A549 (cell line): ENCODE measurements at regions not wholly inside any gene's neighbourhood (a gene's known extent, or its start where the extent isn't known, plus 50 kb on each side); places are given as distances from the start of the nearest gene placed in this dataset.

Source experiments
- ATAC-seq, 2 experiments: fragments of 200-7000 bp in 1 of 2; fragments of >200 bp in 1 of 2; cut with Nextera tagmentation in 1 of 2; cut with Tn5 transposase in 1 of 2; 3 replicates each; pipeline versions ENCODE4 v1.8.0 to v1.9.1; 2018 to 2020; ENCODE audit warnings: mild to moderate bottlenecking in 1 of 2, moderate library complexity in 1 of 2
- CTCF ChIA-PET: fragments of 300-600 bp; sonication (Branson Sonifier 250); formaldehyde crosslinking; extraction: SDS; loops from one replicate; lab custom pipeline; 2021; ENCODE audit warnings: antibody characterized with exemption, inconsistent platforms; lab: Yijun Ruan, JAX
- POLR2A ChIA-PET: fragments of 350-600 bp; formaldehyde crosslinking; extraction: SDS; loops from one replicate; lab custom pipeline; 2021; ENCODE audit warnings: antibody characterized with exemption, inconsistent platforms; lab: Yijun Ruan, JAX
- DNase-seq, 2 experiments: peaks; one replicate each; pipeline versions ENCODE4 v3.0.0 to v3.0.0-alpha.2; 2011 to 2016; ENCODE audit warnings: low read depth in 1 of 2, low spot score in 1 of 2
- FAIRE-seq: peaks from 2 replicates; lab custom pipeline; 2011; peaks lifted over from hg19 to GRCh38; lab: Jason Lieb, UNC
- H3K27ac ChIP-seq, 2 experiments: fragments of >200 bp; sonication (Bioruptor Twin); formaldehyde crosslinking; 3 replicates each; pipeline ENCODE4 v1.5.1; 2016 to 2017
- H3K4me1 ChIP-seq: fragments of >200 bp; sonication (Bioruptor Twin); formaldehyde crosslinking; 3 replicates; pipeline ENCODE4 v1.6.1; 2016
- H3K4me2 ChIP-seq: fragments of >200 bp; sonication (Bioruptor Twin); formaldehyde crosslinking; 3 replicates; pipeline ENCODE4 v1.6.1; 2016
- H3K4me3 ChIP-seq: fragments of >200 bp; sonication (Bioruptor Twin); formaldehyde crosslinking; 3 replicates; pipeline ENCODE4 v1.5.1; 2016
- H3K9me3 ChIP-seq: fragments of >200 bp; sonication (Bioruptor Twin); formaldehyde crosslinking; 3 replicates; pipeline ENCODE4 v1.6.1; 2016
- CBX2 ChIP-seq: fragments of 200-600 bp; sonication (generic); IDR thresholded peaks from 2 replicates; pipeline ENCODE4 v1.6.1; 2016; ENCODE audit warnings: low read depth, mild to moderate bottlenecking, borderline replicate concordance
- CBX8 ChIP-seq: fragments of 200-600 bp; sonication (generic); IDR thresholded peaks from 2 replicates; pipeline ENCODE4 v1.6.1; 2016
- E2F6 ChIP-seq: IDR thresholded peaks from 2 replicates; pipeline ENCODE4 v1.6.1; 2012; ENCODE audit warnings: low read depth, borderline replicate concordance
- FOSB ChIP-seq: fragments of 250-450 bp; sonication (Bioruptor Pico); IDR thresholded peaks from 2 replicates; pipeline ENCODE4 v1.5.0; 2020; ENCODE audit warnings: mild to moderate bottlenecking, moderate library complexity
- FOSL2 ChIP-seq, 2 experiments: fragments of 450-650 bp in 1 of 2; fragments of >200 bp in 1 of 2; sonication (Bioruptor Twin) in 1 of 2; formaldehyde crosslinking; IDR thresholded peaks; 2 replicates each; pipeline versions ENCODE4 v1.5.0 to v1.6.1; 2016 to 2020; ENCODE audit warnings: mild to moderate bottlenecking in 1 of 2, moderate library complexity in 1 of 2
- HDAC2 ChIP-seq: fragments of 200-600 bp; sonication (generic); IDR thresholded peaks from 2 replicates; pipeline ENCODE4 v1.6.1; 2016
- HEYL ChIP-seq: fragments of 250-450 bp; sonication (Bioruptor Pico); IDR thresholded peaks from 2 replicates; pipeline ENCODE4 v1.8.0; 2021; ENCODE audit warnings: mild to moderate bottlenecking, moderate library complexity
- HMGXB4 ChIP-seq: fragments of 250-450 bp; sonication (Bioruptor Pico); IDR thresholded peaks from 2 replicates; pipeline ENCODE4 v1.5.0; 2021; ENCODE audit warnings: mild to moderate bottlenecking, moderate library complexity, borderline replicate concordance
- HOXA7 ChIP-seq: fragments of 250-450 bp; sonication (Bioruptor Pico); IDR thresholded peaks from 2 replicates; pipeline ENCODE4 v1.5.0; 2020; ENCODE audit warnings: mild to moderate bottlenecking, moderate library complexity
- HOXB13 ChIP-seq: fragments of 250-450 bp; sonication (Bioruptor Pico); IDR thresholded peaks from 2 replicates; pipeline ENCODE4 v1.5.0; 2020; ENCODE audit warnings: low read depth, mild to moderate bottlenecking, moderate library complexity
- JUN ChIP-seq, 2 experiments: fragments of >200 bp; sonication (Bioruptor Twin); formaldehyde crosslinking; IDR thresholded peaks; 2 replicates in 1 of 2; 3 replicates in 1 of 2; pipeline ENCODE4 v1.6.1; 2016 to 2017
- KDM5A ChIP-seq: fragments of 200-600 bp; sonication (generic); IDR thresholded peaks from 2 replicates; pipeline ENCODE4 v1.6.1; 2016; ENCODE audit warnings: antibody characterized with exemption, mild to moderate bottlenecking
- MAFK ChIP-seq: fragments of 450-650 bp; IDR thresholded peaks from 2 replicates; pipeline ENCODE4 v1.6.1; 2014; ENCODE audit not compliant: partially characterized antibody
- MYC ChIP-seq: IDR thresholded peaks from 2 replicates; pipeline ENCODE4 v1.6.1; 2012; ENCODE audit warnings: mild to moderate bottlenecking, inconsistent platforms, low read length, improper control_type of control experiment, borderline replicate concordance
- POLR2A ChIP-seq: IDR thresholded peaks from 2 replicates; pipeline ENCODE4 v1.6.1; 2012; ENCODE audit warnings: mild to moderate bottlenecking, low read length
- POLR2AphosphoS2 ChIP-seq: conservative IDR thresholded peaks from 2 replicates; pipeline ENCODE4 v1.6.1; 2012; ENCODE audit warnings: low read length, improper control_type of control experiment, inconsistent platforms
- REST ChIP-seq: fragments of 200-600 bp; sonication (generic); IDR thresholded peaks from 2 replicates; pipeline ENCODE4 v1.6.1; 2016; ENCODE audit warnings: antibody characterized with exemption, mild to moderate bottlenecking, moderate library complexity
- RFX5 ChIP-seq: fragments of 450-650 bp; IDR thresholded peaks from 2 replicates; pipeline ENCODE4 v1.7.1; 2014; ENCODE audit warnings: antibody characterized with exemption, mild to moderate bottlenecking, moderate library complexity
- SMC3 ChIP-seq: fragments of >200 bp; sonication (Bioruptor Twin); formaldehyde crosslinking; IDR thresholded peaks from 3 replicates; pipeline ENCODE4 v1.6.1; 2018; ENCODE audit warnings: inconsistent platforms
- TP53 ChIP-seq: fragments of 250-450 bp; sonication (Bioruptor Pico); IDR thresholded peaks from 2 replicates; pipeline ENCODE4 v1.5.0; 2021; ENCODE audit warnings: mild to moderate bottlenecking, moderate library complexity
- USF2 ChIP-seq: fragments of 450-650 bp; IDR thresholded peaks from 2 replicates; pipeline ENCODE4 v1.6.1; 2014; ENCODE audit warnings: antibody characterized with exemption
- ZC3H11A ChIP-seq: fragments of 450-650 bp; IDR thresholded peaks from 2 replicates; pipeline ENCODE4 v1.6.1; 2014; ENCODE audit warnings: antibody characterized with exemption, mild to moderate bottlenecking
- ZNF302 ChIP-seq: fragments of 250-450 bp; sonication (Bioruptor Pico); IDR thresholded peaks from 2 replicates; pipeline ENCODE4 v1.9.0; 2021; ENCODE audit warnings: inconsistent platforms, mild to moderate bottlenecking, moderate library complexity
- WGBS: methylation state at CpG from one replicate; pipeline ENCODE4 v1.1.6; 2017; ENCODE audit errors: missing lambda C conversion rate; 5-methylcytosine and 5-hydroxymethylcytosine counted together
- TF ChIP-seq, protein P1 (sequence below): IDR thresholded peaks from 2 replicates; pipeline ENCODE4 v1.6.1; 2012

DNA sequence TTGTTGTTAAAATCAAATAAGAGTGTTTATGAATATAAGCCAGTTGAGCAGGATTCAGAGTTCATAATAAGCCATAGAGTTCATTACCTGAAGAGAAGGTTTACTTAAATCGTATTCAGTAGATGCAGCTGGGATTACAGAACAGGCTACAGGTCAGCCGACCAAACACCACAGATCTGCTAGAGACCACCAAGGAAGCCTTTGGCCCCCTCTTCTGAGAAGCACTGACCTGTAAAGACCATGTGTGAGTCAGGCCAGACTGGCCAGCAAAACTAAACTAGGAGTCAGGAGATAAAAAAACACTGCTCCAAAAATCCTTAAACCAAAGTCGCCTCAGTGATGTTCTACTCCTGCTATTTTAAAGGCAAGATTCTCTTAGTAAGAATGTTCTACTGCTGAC lies 1125.5 kb downstream of the FAT4 start:
- H3K27ac ChIP-seq: no peak overlapping the region
- WGBS: 43% methylated on average over 3 of the region's 3 CpGs
- POLR2A ChIA-PET: no interaction called here
- CTCF ChIA-PET: no interaction called here
- no peak for TF ChIP-seq MAFK
- no peak for TF ChIP-seq RFX5
- no peak for TF ChIP-seq HMGXB4
- no peak for TF ChIP-seq TP53 (CRISPR knock-in tag)
- TF ChIP-seq HOXA7 (CRISPR knock-in tag): no peak
- TF ChIP-seq FOSB: no peak
- no peak for TF ChIP-seq POLR2A
- no peak for TF ChIP-seq HEYL
- no peak for ATAC-seq
- no peak for DNase-seq
- no peaks in the 10 kb centered on the region for H3K9me3 ChIP-seq
- H3K4me1 ChIP-seq: no peaks in the 10 kb centered on the region
- no peak overlapping the region for H3K4me2 ChIP-seq
- no peak overlapping the region for H3K4me3 ChIP-seq
- FAIRE-seq: no peak

- no peak for FAIRE-seq
- ATAC-seq: no peak
- H3K9me3 ChIP-seq: no peaks in the 10 kb centered on the region
- TF ChIP-seq SMC3 (no peak), HOXA7 (CRISPR knock-in tag) (no peak), HDAC2 (no peak), JUN (IDR thresholded peaks at IDR 0.05) (no peak), ZNF302 (CRISPR knock-in tag) (no peak), KDM5A (no peak), ZC3H11A (no peak), CBX2 (no peak)
- no peak overlapping the region for H3K4me2 ChIP-seq
- no peak overlapping the region for H3K4me3 ChIP-seq
- H3K4me1 ChIP-seq: no peaks in the 10 kb centered on the region
- DNase-seq: no peak
- CTCF ChIA-PET: no interaction called here
- 39% methylated on average over 4 of the region's 4 CpGs for WGBS
- H3K27ac ChIP-seq: no peak overlapping the region
- POLR2A ChIA-PET: no interaction called here
These were observed 1126.6 kb downstream of the FAT4 start for GRCh38 chr4:126441173-126442035.

- ATAC-seq (no peak), FAIRE-seq (no peak), DNase-seq (no peak)
- H3K4me3 ChIP-seq: no peak overlapping the region
- H3K9me3 ChIP-seq: no peaks in the 10 kb centered on the region
- ChIA-PET POLR2A (no interaction called here), CTCF (no interaction called here)
- H3K4me1 ChIP-seq: no peaks in the 10 kb centered on the region
- no peak overlapping the region for H3K4me2 ChIP-seq
- 58% methylated on average over 1 of the region's 1 CpG for WGBS
- no peak for TF ChIP-seq USF2
- no peak for TF ChIP-seq CBX8
- TF ChIP-seq HOXB13 (CRISPR knock-in tag): no peak
- no peak for TF ChIP-seq POLR2A
- TF ChIP-seq MYC: no peak
- TF ChIP-seq POLR2AphosphoS2: no peak
- TF ChIP-seq, protein P1, sequence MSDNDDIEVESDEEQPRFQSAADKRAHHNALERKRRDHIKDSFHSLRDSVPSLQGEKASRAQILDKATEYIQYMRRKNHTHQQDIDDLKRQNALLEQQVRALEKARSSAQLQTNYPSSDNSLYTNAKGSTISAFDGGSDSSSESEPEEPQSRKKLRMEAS: no peak
- no peak for TF ChIP-seq E2F6
- no peak for TF ChIP-seq SMC3
- no peak for TF ChIP-seq REST
- no peak for TF ChIP-seq HDAC2
- TF ChIP-seq FOSL2 (IDR thresholded peaks at IDR 0.05): no peak
- no peak for TF ChIP-seq FOSL2 (CRISPR knock-in tag; IDR thresholded peaks at IDR 0.05)
- H3K27ac ChIP-seq: no peak overlapping the region
These were observed 1130.8 kb downstream of the FAT4 start for GRCh38 chr4:126445596-126445995.
